Stimulated activated CD8-positive, alpha-beta memory T cell treated with anti-CD3 and anti-CD28 coated beads, Interleukin-4, amount 100 ng/mL, for 1 hour (primary cell): ENCODE measurements at regions not wholly inside any gene's neighbourhood (a gene's known extent, or its start where the extent isn't known, plus 50 kb on each side); places are given as distances from the start of the nearest gene placed in this dataset.

ENCODE experiments used
- DNase-seq, 2 donors: peaks; one replicate each; pipeline ENCODE4 v3.0.0-alpha.2; 2020; ENCODE audit warnings: low read depth in 2 of 2, low spot score in 1 of 2

DNA sequence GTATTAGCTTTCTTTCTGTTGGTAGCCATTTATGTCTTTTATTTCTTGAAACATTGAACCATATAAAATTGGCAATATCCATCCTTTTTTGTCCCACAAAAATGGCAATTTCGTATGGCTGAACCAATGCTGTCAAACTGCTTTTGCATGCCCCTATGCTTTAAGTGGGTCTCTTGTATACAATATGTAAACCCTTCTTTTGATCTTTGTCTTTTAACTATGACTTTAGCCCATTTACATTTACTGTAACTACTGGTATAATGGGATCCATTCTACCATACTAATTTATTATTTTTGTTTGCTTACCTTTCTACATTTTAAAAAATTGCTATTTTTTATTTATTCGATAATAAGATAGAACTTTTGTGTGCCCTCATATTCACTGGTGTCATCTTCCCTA is 93.4 kb downstream of the TENT4A start:
- DNase-seq, result no peak

DNA sequence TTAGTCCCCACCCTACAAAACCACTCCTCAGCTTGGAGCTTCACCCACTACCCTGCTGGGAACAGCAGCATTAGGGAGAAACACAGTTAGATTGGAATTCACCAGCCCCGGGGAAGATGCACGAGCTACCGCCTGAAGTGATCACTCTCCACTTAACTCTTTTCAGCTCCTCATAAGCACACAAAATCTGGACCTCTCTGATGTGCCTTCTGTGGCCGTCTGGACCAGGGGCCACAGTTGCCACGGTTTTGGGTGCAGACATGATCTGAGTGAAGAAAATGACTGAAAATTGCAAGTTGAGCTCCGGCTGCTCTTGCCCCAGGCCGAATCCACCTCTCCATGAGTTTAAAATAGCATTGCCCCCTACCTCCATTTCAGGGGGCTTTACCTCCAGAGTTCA is 95.2 kb downstream of the TENT4A start:
- DNase-seq, result no peak

DNA sequence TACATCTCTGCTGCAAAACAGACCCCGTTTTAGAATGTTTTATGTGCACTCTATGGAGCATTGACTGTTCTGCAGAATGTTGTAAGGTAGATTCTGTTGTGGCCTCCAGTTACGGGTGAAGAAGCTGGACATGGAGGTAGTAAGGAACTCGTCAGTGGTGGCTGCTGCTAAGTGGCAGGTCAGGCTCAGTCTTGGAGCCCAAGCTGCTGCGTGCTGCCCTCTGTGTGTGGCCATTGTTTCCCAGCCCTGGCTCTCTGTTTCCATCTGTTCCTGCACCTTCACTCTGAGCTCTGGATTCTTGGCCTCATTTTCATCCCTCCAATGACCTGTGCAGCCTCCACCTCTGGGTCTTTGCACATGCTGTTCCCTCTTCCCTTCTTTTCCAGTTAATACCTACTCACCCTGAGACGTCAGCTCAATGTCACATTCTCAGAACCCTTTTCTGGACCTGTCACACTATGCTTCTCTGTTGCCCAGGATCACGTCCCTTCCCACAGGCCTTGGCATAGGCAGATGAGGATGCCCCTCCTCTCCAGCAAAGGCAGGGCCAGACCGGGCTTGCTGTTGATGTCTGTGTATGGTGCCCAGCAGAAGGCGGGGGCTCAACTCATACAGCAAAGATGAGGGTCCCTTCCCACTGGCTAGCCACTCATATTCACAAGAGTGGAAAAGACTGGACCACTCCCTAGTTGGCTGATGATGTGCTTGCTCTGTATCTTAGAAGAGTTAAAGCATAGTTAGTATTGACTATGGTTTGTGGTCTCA is 97.6 kb downstream of the TENT4A start:
- DNase-seq, result no peak

DNA sequence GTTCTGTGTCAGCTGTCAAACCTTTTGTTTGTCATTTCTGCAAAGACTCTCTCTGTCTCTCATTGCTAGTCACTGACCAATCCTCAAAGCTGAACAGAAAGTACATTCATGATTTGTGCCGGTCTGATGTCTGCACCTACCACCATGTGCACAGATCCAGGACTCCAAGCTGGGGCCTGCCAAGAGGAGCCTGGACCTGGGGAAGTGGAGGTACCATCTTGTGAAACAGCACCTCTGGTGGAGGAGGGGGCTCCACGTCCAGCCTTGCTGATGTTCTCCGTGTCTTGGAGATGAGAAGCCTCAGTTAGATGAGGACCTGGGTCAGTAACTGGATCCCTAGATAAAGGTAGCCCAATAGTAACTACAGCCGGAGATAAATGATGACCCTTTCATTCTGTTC is 98.9 kb downstream of the TENT4A start:
- no peak for DNase-seq

DNA sequence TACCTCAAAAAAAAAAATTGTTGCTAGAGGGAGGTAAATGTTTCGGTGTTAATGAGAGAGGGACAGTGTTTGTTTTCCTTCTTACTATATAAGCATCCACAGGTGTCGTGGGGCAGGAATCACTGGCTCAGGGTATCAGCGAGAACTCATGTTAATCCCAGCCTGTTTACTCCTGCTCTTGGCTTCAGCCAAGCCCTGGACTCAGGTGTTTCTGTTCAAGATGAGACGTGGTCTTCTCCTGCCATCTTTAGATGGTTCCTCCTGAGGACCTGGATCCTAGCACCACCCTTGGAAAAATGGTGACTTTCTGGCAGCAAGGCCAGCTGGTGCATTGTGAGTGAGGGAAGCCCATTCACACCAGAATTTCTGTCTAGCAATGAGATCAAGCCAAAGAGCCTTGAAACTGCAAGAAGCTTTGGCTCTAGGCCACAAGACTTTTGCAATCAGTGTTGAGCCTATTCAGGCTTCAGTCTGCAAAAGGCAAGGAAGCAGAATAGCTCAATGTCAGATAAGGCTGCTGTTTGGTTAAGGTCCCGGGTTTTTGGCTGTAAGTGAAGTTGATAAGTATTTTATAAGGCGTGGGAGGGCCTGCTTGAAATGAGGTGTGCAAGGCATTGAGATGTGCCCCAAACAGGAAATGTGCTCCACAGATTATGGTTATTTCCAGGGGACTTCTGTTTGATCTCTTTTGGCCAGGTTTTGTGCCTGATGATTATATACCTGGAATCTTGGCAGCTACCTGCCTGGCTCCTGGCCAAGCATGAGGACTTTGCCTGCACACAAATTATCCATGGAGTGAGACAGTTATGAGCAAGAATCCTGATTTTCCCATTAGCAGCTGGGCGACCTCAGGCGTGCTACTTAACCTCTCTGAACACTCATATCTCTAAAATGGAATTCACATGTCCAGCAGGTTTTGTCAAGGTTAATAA is 99.8 kb downstream of the TENT4A start:
- no peak for DNase-seq

DNA sequence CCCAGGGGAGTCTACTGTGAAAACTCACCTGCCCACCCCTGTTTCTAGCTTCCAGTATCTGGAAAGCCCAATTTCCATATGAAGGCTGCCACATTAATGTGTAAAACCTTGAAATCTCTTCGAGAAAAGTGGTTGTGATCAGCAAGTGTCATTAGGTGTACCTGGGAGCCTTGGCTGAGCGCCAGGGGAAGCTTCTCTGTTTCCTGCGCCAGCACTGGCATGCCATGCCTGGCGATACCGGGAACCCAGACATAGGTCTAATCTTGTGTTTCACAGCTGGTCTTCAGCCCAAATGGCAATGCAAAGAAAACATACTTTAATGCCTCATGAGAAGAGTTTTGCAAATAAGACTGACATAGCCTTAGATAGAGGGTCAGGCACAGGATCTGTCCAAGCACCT is 101.6 kb downstream of the TENT4A start:
- DNase-seq, result no peak

DNA sequence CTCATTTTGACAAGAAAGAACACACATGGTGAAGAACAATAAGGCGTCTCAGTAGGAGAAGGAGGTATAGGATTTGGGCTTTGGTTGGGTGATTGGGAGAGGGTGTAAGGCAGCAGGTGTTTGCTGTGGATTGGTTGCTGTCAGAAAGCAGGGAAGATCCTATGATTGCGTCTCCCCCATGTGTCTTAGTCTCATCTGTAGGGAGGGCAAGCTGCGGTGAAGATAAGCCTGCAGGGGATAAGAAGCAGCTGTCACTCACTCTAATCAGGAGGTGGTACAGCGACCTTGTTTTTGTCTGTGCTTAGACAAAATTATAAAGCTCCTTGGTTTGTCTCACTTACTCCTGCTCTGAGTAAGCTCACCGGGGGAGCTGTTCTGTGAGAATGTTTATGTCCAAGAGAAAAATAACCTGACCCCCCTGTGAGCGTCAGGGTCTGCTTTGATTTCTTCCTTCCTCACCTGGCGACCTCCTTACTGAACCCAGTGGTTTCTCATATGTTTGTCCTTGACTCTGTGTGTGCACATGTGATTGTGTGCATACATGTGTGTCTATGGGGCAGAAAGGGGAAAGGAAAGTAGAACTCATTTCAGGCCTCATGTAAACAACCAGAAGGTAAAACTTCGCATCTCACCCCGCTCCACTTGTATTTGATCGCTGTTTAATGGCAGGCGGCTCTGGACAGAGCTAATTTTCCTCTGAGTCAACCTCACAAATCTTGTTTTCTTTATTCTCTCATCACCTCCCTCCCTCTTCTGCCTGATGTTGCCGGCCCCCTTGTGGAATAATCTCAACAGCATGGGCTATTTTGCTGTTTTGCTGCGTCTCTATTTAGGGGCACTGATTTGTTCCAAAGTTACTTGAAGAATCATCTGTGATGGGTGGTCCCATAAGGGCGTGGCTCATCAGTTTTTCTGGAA is 105.6 kb downstream of the TENT4A start:
- DNase-seq, result no peak

DNA sequence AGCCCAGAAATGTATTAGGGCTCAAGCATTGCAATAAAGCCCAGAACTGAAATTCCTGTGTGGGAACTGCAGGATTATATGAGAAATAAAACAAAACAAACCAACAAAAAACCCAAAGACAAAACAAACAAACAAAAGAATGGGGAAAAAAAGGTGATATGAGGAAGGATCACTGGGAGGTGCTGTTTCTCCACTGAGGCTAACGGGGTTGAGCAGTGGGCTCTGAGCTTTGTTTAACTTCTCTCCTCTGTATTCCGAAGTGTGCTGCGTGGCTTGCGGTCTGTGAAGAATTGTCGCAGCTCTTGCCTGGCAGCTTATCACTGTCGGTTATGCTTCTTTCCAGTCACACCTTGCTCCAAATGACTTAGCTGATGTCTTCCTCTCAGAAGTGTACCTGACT is 106.3 kb downstream of the TENT4A start:
- no peak for DNase-seq

DNA sequence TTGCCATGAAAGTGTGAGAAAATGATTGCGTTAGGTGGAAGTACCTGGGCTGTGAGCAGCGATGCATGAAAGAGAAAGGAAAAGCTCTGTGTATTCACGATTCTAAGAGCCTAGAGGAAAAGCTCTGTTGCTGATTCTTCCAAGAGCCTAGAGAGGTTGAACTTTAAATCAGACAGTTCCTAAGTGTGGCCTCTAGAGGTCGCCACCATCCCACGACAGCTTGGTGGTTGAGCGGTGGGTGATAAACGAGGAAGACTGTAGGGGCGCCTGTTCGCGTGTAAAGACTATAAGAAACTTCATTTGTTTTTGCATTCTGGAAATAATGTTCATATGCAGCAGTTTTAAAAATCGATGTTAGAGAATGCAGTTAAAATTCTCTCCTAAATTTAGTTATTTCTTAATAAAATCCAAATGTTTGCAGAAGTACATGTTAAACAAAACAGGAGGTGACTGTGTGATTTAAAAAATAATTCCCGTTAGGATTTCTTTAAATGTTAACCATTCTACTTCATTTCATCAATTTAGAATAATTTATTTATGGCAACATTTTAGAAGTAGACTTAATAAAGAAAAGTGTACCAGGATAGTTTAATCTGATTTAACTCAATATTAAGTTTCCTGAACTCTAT is 107.7 kb downstream of the TENT4A start:
- DNase-seq, result no peak

DNA sequence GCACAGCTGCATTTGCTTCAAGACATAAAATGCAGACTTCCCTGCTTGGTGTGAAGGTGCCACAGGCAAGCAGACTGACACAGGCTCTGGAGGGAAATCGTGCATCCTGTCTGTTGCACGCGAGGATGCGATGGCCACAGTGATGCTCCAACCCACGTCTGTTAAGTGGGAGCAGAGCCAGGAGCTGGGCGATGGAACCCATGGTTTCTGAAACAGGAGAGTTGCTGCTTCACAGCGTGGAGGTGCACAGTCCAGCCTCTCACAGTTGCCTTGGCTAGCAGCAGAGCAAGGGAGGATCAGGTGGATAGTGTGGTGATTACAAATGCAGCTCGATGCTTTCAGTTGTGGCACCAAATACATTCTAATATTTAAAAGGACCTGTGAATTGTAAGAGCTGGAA is 108.8 kb downstream of the TENT4A start:
- no peak for DNase-seq

DNA sequence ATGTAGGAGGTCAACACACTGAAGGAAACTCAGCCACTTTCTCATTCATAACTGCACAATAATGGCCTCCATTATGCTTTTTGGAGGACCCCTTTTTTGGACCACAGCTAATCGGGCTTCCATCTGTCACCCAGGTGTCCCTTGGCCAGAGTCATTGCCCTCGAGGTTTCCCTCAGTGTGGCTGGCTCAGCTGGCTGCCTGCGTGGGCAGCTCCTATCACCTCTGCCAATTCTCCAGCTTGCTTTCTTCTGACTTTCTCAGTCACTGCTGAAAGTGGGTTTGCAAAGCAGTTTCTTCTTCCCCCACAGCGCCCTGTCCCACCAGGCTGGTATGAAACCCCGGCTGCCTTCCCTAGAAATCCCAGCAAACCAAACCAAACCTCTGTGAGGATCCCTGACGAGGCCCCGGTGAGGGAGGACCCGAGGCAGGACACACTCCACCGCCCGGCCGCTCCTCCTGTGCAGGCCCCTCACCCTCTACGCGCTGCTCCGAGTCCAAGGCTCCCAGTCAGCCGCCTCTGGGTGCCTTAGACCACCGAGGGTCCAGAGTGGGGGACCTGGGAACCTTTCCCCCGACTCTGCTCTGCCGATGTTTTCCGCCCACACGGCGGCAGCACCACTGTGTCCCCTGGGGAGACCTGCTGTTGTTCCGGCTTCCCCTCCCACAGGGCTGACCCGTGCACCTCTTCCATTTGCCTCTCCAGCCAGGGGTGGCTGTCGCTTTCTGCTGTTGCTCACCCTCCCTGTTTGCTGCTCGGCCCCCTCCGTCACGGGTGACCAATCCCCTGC is 109.5 kb downstream of the TENT4A start:
- DNase-seq, result no peak

DNA sequence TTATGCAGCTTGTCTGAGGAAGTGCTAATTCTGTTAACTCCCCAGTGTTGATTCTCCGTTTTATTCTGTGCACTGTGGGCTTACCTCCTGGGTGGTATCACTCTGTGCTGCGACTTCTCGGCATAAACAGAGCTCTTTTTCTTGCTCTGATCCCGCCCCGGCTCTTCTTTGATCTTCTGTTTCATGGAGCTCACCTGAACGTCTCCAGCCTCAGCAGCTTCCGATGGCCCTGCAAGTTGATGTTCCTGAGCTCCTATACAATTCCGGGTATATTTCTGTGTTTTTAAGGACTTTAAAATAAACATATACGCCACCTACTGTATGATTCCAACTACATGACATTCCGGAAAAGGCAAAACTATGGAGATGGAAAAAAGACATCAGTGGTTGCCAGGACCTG is 110.8 kb downstream of the TENT4A start:
- no peak for DNase-seq

DNA sequence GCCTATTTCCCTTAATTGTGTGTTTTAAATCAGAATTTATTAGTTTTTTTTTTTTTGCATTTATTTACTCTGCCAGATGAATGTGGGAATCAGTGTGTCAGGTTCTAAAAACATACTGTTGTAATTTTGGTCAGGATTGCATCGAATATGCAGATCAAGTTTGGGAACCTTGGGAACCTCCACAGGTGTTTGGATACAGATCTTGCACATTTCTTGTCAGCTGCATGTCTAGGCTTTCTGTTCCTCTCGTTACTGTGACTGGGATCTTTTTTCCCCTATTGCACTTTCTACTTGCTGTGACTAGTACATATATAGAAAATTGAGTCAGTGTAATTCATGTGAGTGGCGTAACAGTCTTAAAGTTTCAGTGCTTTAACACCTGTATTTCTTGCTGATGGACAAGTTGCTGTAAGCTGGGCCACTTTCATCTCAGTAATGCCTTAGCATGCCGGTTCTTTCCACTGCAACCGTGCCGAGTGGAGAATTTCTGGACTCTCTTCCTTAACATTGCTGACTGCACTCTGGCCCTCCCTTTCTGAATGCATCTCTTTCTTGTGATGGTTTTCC is 112.5 kb downstream of the TENT4A start:
- no peak for DNase-seq

DNA sequence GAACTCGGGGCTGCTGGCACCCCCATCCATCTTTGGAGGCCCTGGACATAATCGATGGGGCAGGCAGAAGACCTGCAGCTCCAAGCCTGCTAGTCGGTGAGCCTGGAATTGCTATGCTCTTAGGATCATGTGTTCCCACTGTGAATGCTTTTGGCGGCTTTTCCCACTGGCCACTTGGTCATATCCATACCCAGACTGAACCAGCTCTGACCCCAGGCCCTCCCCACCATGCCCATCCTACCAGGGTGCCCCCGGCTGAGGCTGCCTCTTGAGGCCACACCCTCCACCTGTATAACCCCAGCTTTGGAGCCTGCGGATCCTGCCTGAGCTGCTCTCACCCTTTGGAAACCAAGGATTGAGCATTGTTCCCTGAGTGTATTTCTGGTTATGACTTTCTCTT is 113.5 kb downstream of the TENT4A start:
- no peak for DNase-seq

DNA sequence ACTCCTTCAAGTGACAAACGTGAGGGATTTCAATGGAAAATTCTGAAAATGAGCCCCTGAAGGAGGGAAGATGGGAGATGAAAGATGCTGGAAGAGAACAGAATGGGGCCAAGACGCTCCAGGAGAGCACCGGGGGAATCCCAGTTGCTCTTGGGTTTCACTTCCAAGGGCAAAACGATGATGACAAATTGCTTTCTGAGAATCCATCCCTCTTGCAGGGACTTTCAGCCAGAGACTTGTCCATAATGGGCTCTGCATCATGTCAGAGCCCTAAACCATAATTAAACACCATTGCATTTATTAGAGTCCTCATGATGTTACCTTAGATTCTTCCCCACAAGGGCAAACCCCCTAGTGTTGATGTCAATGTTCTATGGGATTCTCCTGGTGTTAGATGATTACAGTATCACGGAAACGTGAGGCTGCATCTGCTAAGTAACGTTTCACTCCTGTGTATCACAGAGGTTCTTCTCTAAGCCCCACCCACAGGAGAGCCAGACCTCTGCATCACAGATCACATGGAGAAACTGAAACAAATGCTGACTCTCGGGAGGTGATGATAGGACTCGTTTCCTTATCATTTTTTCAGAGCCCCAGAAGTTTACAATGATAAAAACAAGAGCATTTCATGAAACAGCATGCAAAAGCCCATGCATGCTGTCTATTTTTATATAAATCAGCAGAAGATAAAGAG is 114.4 kb downstream of the TENT4A start:
- DNase-seq, result peak in 1 of 2 donors; percentile 9

DNA sequence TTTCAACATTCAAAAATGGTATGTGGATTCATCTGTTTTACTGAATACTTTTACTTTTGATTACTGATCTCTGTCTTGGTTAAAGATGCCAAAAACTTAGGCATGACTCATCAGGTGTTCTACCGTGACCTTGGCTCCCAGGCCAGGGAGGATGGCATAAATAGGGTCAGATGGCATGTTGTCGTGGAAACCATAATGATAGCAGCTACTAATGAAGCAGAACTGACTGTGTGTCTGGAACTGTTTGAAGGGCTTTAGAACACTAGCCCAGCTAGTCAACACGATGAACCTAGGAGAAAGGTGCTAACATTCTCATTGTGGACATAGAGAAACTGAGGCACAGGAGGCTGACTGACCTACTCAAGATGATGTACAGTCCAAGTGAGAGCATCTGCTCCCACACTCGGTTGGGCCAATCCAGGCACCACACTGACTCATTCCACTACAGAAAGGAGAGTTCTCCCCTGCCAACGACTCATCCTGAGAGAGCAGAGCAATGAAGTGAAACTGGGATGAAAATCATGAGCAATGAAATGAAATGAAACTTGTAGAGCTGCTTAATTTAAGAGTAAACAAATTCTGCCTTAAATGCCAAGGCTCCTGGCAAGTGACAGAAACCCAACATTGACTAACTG is 116.0 kb downstream of the TENT4A start:
- DNase-seq, result no peak

DNA sequence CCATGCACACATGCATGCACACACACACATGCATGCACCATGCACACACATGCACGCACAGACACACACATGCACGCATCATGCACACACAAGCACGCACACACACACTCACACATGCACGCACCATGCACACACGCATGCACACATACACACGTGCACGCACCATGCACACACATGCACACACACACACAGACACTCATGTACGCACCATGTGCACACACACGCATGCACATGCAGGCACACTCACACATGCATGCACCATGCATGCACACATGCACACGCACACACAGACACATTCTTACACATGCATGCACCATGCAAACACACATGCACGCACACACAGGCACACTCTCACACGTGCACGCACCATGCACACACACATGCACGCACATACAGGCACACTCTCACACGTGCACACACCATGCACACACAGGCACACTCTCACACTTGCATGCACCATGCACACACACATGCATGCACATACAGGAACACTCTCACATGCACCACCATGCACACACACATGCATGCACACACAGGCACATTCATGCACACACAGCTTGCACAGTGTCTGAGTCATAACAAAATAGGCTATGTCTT is 117.5 kb downstream of the TENT4A start:
- DNase-seq, result no peak
